Heart left ventricle (tissue), 13 donors: ENCODE measurements at regions not wholly inside any gene's neighbourhood (a gene's known extent, or its start where the extent isn't known, plus 50 kb on each side); places are given as distances from the start of the nearest gene placed in this dataset.

Experiments
- POLR2A ChIP-seq, 2 donors: fragments of 450-650 bp; IDR thresholded peaks; one replicate each; pipeline ENCODE4 v1.6.1; 2017; ENCODE audit warnings: antibody characterized with exemption in 2 of 2, mild to moderate bottlenecking in 2 of 2, moderate library complexity in 2 of 2
- TF ChIP-seq, protein P1 (sequence below), 12 donors: fragments of 200-600 bp; sonication (generic) in 4 of 12; IDR thresholded peaks; one replicate each; pipeline versions ENCODE4 v1.5.0 to v1.8.0; 2018 to 2022; ENCODE audit warnings: antibody characterized with exemption in 12 of 12, mild to moderate bottlenecking in 5 of 12
- donor health status: ischemic (EF 13 %, LVEDD 7.1; RV severe dilation, severe dysfunction).
- donor health status: DM: no; HTN: yes; CAD: no.
- donor health status: DM: no; HTN: no; CAD: no.
- donor health status: ischemic (EF 25% LVEDD 6.9; RV normal size, moderate dysfunction).
- donor health status: ischemic (EF 25% LVEDD 5.7; RV mildly dilated, moderate dysfunction).
- donor health status: ischemic (EF 35%, LVEDD 5.7; RV mildly dilated, moderate dysfunction).
- donor health status: nonischemic (EF 11% LVEDD 7.7; RV severe dilation, severe dysfunction).
- donor health status: DM: yes; HTN: yes; CAD: no.
- donor health status: PGD.
- donor health status: ischemic (EF 29% LVEDD 5.4; RV normal size, mild dysfunction).
- donor health status: nonischemic (EF 23%, LVEDD 6.1; RV moderate dilation, normal function).

DNA sequence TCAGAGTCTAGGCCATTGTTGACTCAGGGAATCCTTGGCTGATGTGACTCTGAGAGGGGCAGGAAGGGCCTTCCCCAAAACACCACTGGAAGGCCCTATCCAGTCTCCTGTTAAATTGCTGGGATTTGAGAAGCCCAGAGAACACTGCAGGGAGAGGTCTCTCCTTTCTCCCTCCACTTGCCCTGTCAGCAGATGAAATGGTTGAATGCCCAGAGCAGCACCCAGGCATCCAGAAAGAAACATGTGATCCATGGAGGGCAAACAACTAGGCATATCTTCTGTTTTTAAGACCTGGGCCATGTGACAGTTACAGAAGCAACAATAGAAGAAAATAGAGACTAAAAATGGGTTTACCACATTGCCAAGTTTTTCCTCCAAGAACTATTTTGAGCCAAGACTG lies 291.1 kb downstream of the QDPR start:
- no peak for TF ChIP-seq POLR2A (IDR thresholded peaks at IDR 0.05)
- TF ChIP-seq, protein P1, sequence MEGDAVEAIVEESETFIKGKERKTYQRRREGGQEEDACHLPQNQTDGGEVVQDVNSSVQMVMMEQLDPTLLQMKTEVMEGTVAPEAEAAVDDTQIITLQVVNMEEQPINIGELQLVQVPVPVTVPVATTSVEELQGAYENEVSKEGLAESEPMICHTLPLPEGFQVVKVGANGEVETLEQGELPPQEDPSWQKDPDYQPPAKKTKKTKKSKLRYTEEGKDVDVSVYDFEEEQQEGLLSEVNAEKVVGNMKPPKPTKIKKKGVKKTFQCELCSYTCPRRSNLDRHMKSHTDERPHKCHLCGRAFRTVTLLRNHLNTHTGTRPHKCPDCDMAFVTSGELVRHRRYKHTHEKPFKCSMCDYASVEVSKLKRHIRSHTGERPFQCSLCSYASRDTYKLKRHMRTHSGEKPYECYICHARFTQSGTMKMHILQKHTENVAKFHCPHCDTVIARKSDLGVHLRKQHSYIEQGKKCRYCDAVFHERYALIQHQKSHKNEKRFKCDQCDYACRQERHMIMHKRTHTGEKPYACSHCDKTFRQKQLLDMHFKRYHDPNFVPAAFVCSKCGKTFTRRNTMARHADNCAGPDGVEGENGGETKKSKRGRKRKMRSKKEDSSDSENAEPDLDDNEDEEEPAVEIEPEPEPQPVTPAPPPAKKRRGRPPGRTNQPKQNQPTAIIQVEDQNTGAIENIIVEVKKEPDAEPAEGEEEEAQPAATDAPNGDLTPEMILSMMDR (IDR thresholded peaks at IDR 0.05): no peak
